Prostate gland (tissue), 2 donors: ENCODE measurements at regions not wholly inside any gene's neighbourhood (a gene's known extent, or its start where the extent isn't known, plus 50 kb on each side); places are given as distances from the start of the nearest gene placed in this dataset.

ENCODE experiments used
- CTCF ChIP-seq, 4 experiments: fragments of 200-600 bp in 2 of 4; fragments of 450-650 bp in 2 of 4; sonication (generic) in 2 of 4; IDR thresholded peaks; 1 replicate in 3 of 4; 2 replicates in 1 of 4; pipeline ENCODE4 v1.5.1; 2016 to 2019; ENCODE audit warnings: antibody characterized with exemption in 4 of 4, mild to moderate bottlenecking in 2 of 4, moderate library complexity in 2 of 4
- POLR2A ChIP-seq: fragments of 450-650 bp; IDR thresholded peaks from one replicate; pipeline ENCODE4 v1.6.1; 2016; ENCODE audit warnings: antibody characterized with exemption, mild to moderate bottlenecking
- POLR2AphosphoS5 ChIP-seq: sonication (generic); formaldehyde crosslinking; IDR thresholded peaks from one replicate; pipeline ENCODE4 v1.6.1; 2017; ENCODE audit warnings: antibody characterized with exemption

GRCh38 chr4:103410386-103410785 lies 212.2 kb upstream of the CENPE start:
- TF ChIP-seq CTCF (IDR thresholded peaks at IDR 0.05) = no peak
- no peak for TF ChIP-seq POLR2AphosphoS5
- no peak for TF ChIP-seq POLR2A
